B cell (primary cell): ENCODE measurements at regions not wholly inside any gene's neighbourhood (a gene's known extent, or its start where the extent isn't known, plus 50 kb on each side); places are given as distances from the start of the nearest gene placed in this dataset.

Experiments
- ATAC-seq: fragments of 200-7000 bp; cut with Tn5 transposase; one replicate; pipeline ENCODE4 v1.10.0; 2021; ENCODE audit warnings: low read depth, mild to moderate bottlenecking, moderate number of reproducible peaks, moderate library complexity
- CTCF ChIA-PET: fragments of 350-600 bp; sonication (Branson Sonifier 250); formaldehyde crosslinking; loops from one replicate; lab custom pipeline; 2021; ENCODE audit warnings: antibody characterized with exemption, inconsistent platforms; lab: Charles Lee
- POLR2A ChIA-PET: fragments of 350-600 bp; sonication (Branson Sonifier 250); formaldehyde crosslinking; loops from one replicate; lab custom pipeline; 2021; ENCODE audit warnings: antibody characterized with exemption; lab: Charles Lee
- DNase-seq: peaks from one replicate; pipeline ENCODE4 v3.0.0; 2013
- H2AFZ ChIP-seq: 2 replicates; pipeline ENCODE4 v1.6.1; 2012; ENCODE audit warnings: mild to moderate bottlenecking, low read depth, low read length; ENCODE audit not compliant: insufficient read depth, poor library complexity, severe bottlenecking
- H3K27ac ChIP-seq, 2 donors: 1 replicate in 1 of 2; 2 replicates in 1 of 2; pipeline ENCODE4 v1.5.1; 2012 to 2013; ENCODE audit warnings: low read length in 2 of 2, mild to moderate bottlenecking in 2 of 2, moderate library complexity in 1 of 2
- H3K27me3 ChIP-seq, 4 experiments: fragments of 200-600 bp in 1 of 4; sonication (generic) in 1 of 4; replicated peaks in 1 of 4; 1 replicate in 2 of 4; 2 replicates in 2 of 4; pipeline versions ENCODE4 v1.6.1 to v1.7.0; 2013 to 2016; ENCODE audit warnings: low read length in 3 of 4, mild to moderate bottlenecking in 2 of 4, mixed read lengths in 1 of 4, moderate library complexity in 1 of 4; ENCODE audit not compliant: insufficient read depth in 4 of 4, control insufficient read depth in 3 of 4; ENCODE audit errors: control extremely low read depth in 1 of 4
- H3K36me3 ChIP-seq, 2 experiments: replicated peaks in 1 of 2; 1 replicate in 1 of 2; 2 replicates in 1 of 2; pipeline versions ENCODE4 v1.6.1 to v1.7.1; 2013; ENCODE audit warnings: low read length in 1 of 2; ENCODE audit not compliant: insufficient read depth in 2 of 2, control insufficient read depth in 1 of 2; ENCODE audit errors: control extremely low read depth in 1 of 2, extremely low read depth in 1 of 2
- H3K4me1 ChIP-seq, 2 donors: fragments of 200-600 bp in 1 of 2; sonication (generic) in 1 of 2; 1 replicate in 1 of 2; 2 replicates in 1 of 2; pipeline versions ENCODE4 v1.5.1 to v1.6.1; 2013 to 2017; ENCODE audit warnings: low read length in 2 of 2; ENCODE audit not compliant: control insufficient read depth in 2 of 2, insufficient read depth in 2 of 2
- H3K4me2 ChIP-seq: replicated peaks from 2 replicates; pipeline ENCODE3; 2012; ENCODE audit warnings: mild to moderate bottlenecking, low read depth, low read length; ENCODE audit not compliant: poor library complexity, severe bottlenecking
- H3K4me3 ChIP-seq, 5 experiments: fragments of 200-600 bp in 1 of 5; sonication (generic) in 1 of 5; 1 replicate in 3 of 5; 2 replicates in 2 of 5; pipeline versions ENCODE4 v1.5.1 to v1.7.0; 2011 to 2016; ENCODE audit warnings: low read length in 4 of 5, mild to moderate bottlenecking in 4 of 5, low read depth in 2 of 5, control low read depth in 1 of 5, moderate library complexity in 1 of 5; ENCODE audit not compliant: insufficient read depth in 1 of 5; ENCODE audit errors: control extremely low read depth in 1 of 5, extremely low read depth in 1 of 5
- H3K79me2 ChIP-seq: fragments of 200-600 bp; sonication (generic); one replicate; pipeline ENCODE4 v1.6.0; 2016; ENCODE audit warnings: low read length; ENCODE audit not compliant: control insufficient read depth, insufficient read depth
- H3K9ac ChIP-seq: fragments of 200-600 bp; sonication (generic); 2 replicates; pipeline ENCODE4 v1.6.1; 2017; ENCODE audit warnings: mild to moderate bottlenecking, low read length, moderate library complexity
- H3K9me3 ChIP-seq, 3 donors: one replicate each; pipeline versions ENCODE4 v1.6.1 to v1.7.1; 2013; ENCODE audit warnings: low read length in 2 of 3; ENCODE audit not compliant: control insufficient read depth in 2 of 3, insufficient read depth in 1 of 3; ENCODE audit errors: control extremely low read depth in 1 of 3
- H4K20me1 ChIP-seq: 2 replicates; pipeline ENCODE4 v1.6.0; 2012; ENCODE audit warnings: mild to moderate bottlenecking, low read length; ENCODE audit not compliant: insufficient read depth, control insufficient read depth, poor library complexity, severe bottlenecking
- H3K27ac Mint-ChIP-seq: one replicate; pipeline ENCODE4 v1.8.0; 2021; ENCODE audit warnings: mixed read lengths
- H3K27me3 Mint-ChIP-seq: one replicate; pipeline ENCODE4 v1.8.0; 2021; ENCODE audit warnings: mixed read lengths
- H3K4me1 Mint-ChIP-seq: one replicate; pipeline ENCODE4 v1.8.0; 2021; ENCODE audit warnings: mixed read lengths
- H3K4me3 Mint-ChIP-seq: one replicate; pipeline ENCODE4 v1.8.0; 2021; ENCODE audit warnings: mixed read lengths
- H3K9me3 Mint-ChIP-seq: one replicate; pipeline ENCODE4 v1.8.0; 2022; ENCODE audit warnings: mixed read lengths; ENCODE audit not compliant: insufficient read depth
- CTCF ChIP-seq: fragments of 200-600 bp; IDR thresholded peaks from one replicate; pipeline ENCODE4 v1.8.0; 2022; ENCODE audit warnings: antibody characterized with exemption, mild to moderate bottlenecking
- EZH2 ChIP-seq: IDR thresholded peaks from 2 replicates; pipeline ENCODE4 v1.6.1; 2012; ENCODE audit warnings: borderline replicate concordance, low read depth, mild to moderate bottlenecking, moderate library complexity, low read length; ENCODE audit not compliant: insufficient read depth, poor library complexity, severe bottlenecking
- WGBS: methylation state at CpG from one replicate; pipeline ENCODE4 v1.1.5; 2013; ENCODE audit warnings: missing lambda C conversion rate; ENCODE audit not compliant: insufficient coverage; 5-methylcytosine and 5-hydroxymethylcytosine counted together
- intact Hi-C: fragments of 100-400 bp; cut with micrococcal nuclease; formaldehyde crosslinking; loops from one replicate; pipeline ENCODE4 v1.10.0; 2022

- Histone ChIP-seq H4K20me1 (no peaks in the 10 kb centered on the region), H3K36me3 (no peaks in the 10 kb centered on the region), H3K27me3 (no peaks in the 10 kb centered on the region), H3K9ac (no peak overlapping the region), H3K9me3 (no peaks in the 10 kb centered on the region), H3K27ac (no peak overlapping the region), H3K79me2 (no peaks in the 10 kb centered on the region), H2AFZ (no peak overlapping the region), H3K4me3 (no peak overlapping the region), H3K4me2 (no peak overlapping the region), H3K4me1 (no peaks in the 10 kb centered on the region)
- DNase-seq (no peak), ATAC-seq (no peak)
- intact Hi-C loops, result no loop called here
- Mint-ChIP-seq H3K4me1 (no peaks in the 10 kb centered on the region), H3K27ac (no peak overlapping the region), H3K27me3 (no peaks in the 10 kb centered on the region), H3K9me3 (peaks cover 1% of the 10 kb centered on the region), H3K4me3 (no peak overlapping the region)
- no CpG with 5 or more reads among the region's 2 CpGs for WGBS
- ChIA-PET POLR2A (no interaction called here), CTCF (no interaction called here)
- TF ChIP-seq CTCF, result no peak
- TF ChIP-seq EZH2, result no peak
These were observed 728.7 kb upstream of the GHITM start for GRCh38 chr10:83410570-83410969.

DNA sequence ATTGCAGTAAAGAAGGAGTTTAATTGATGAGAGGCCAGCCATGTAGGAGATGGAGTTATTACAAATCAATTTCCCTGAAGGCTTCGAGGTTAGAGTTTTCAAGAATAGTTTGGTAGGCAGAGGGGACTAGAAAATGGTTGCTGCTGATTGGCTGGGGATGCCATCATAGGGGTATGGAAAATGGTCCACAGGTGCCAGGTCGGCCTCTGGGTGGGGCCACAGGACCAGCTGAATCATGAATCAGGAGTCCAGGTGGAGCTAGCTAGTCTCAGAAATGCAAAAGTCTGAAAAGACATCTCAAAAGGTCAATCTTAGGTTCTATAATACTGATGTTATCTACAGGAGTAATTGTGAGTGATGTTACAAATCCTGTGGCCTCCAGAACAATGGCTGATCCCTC lies 714.0 kb upstream of the GHITM start:
- Histone ChIP-seq H3K9me3 (no peaks in the 10 kb centered on the region), H4K20me1 (no peaks in the 10 kb centered on the region), H3K4me1 (no peaks in the 10 kb centered on the region), H3K36me3 (no peaks in the 10 kb centered on the region), H2AFZ (no peak overlapping the region), H3K79me2 (no peaks in the 10 kb centered on the region), H3K4me2 (no peak overlapping the region), H3K27me3 (no peaks in the 10 kb centered on the region), H3K4me3 (no peak overlapping the region), H3K9ac (no peak overlapping the region), H3K27ac (no peak overlapping the region)
- Mint-ChIP-seq H3K9me3 (peaks cover 2% of the 10 kb centered on the region), H3K4me3 (no peak overlapping the region), H3K4me1 (no peaks in the 10 kb centered on the region), H3K27ac (no peak overlapping the region), H3K27me3 (no peaks in the 10 kb centered on the region)
- no peak for TF ChIP-seq EZH2
- TF ChIP-seq CTCF, result no peak
- no peak for ATAC-seq
- 64% methylated on average over 1 of the region's 2 CpGs for WGBS
- intact Hi-C loops, result no loop called here
- ChIA-PET CTCF (no interaction called here), POLR2A (no interaction called here)
- DNase-seq, result no peak
